HG03108 (cell line): ENCODE measurements at regions not wholly inside any gene's neighbourhood (a gene's known extent, or its start where the extent isn't known, plus 50 kb on each side); places are given as distances from the start of the nearest gene placed in this dataset.
"Not testable (repeated sequence)": the region's sequence is repeated elsewhere in the genome, so short reads cannot be mapped to it uniquely, and the experiment has no call there.

Experiments used
- ATAC-seq: cut with Tn5 transposase; IDR thresholded peaks from one replicate; pipeline ENCODE4 v1.9.1; 2021; ENCODE audit warnings: moderate library complexity; ENCODE audit not compliant: unreplicated experiment

- no peak for ATAC-seq
Observed at GRCh38 chr3:82129221-82129801, 367.9 kb upstream of the GBE1 start.

- ATAC-seq: no peak
Observed at GRCh38 chr3:82128271-82128670, 366.8 kb upstream of the GBE1 start.

GRCh38 chr3:82122554-82123345 is 361.3 kb upstream of the GBE1 start:
- no peak for ATAC-seq

- no peak for ATAC-seq
Observed at GRCh38 chr3:82114589-82114988, 353.1 kb upstream of the GBE1 start.

- not testable (repeated sequence) for ATAC-seq
Observed at GRCh38 chr3:82110721-82111120, 349.3 kb upstream of the GBE1 start.

GRCh38 chr3:82103241-82103640 is 341.8 kb upstream of the GBE1 start:
- no peak for ATAC-seq

- ATAC-seq: no peak
Observed at GRCh38 chr3:82100378-82100777, 338.9 kb upstream of the GBE1 start.

- ATAC-seq: no peak
Observed at GRCh38 chr3:82093641-82094040, 332.2 kb upstream of the GBE1 start.

- ATAC-seq: no peak
Observed at GRCh38 chr3:82088749-82089148, 327.3 kb upstream of the GBE1 start.

GRCh38 chr3:82087958-82088357 is 326.5 kb upstream of the GBE1 start:
- ATAC-seq: no peak

GRCh38 chr3:82085851-82086475 is 324.5 kb upstream of the GBE1 start:
- no peak for ATAC-seq

- no peak for ATAC-seq
Observed at GRCh38 chr3:82085356-82085755, 323.9 kb upstream of the GBE1 start.

GRCh38 chr3:82084824-82085223 is 323.4 kb upstream of the GBE1 start:
- ATAC-seq: no peak

- ATAC-seq: no peak
Observed at GRCh38 chr3:82082796-82083195, 321.4 kb upstream of the GBE1 start.

GRCh38 chr3:82081351-82081750 is 319.9 kb upstream of the GBE1 start:
- ATAC-seq: no peak

GRCh38 chr3:82080792-82081191 is 319.3 kb upstream of the GBE1 start:
- ATAC-seq: no peak

GRCh38 chr3:82080261-82080660 is 318.8 kb upstream of the GBE1 start:
- ATAC-seq: no peak

- ATAC-seq: no peak
Observed at GRCh38 chr3:82079335-82079890, 318.0 kb upstream of the GBE1 start.

- ATAC-seq: no peak
Observed at GRCh38 chr3:82078246-82078645, 316.8 kb upstream of the GBE1 start.

- no peak for ATAC-seq
Observed at GRCh38 chr3:82067420-82067819, 306.0 kb upstream of the GBE1 start.

- no peak for ATAC-seq
Observed at GRCh38 chr3:82058809-82059208, 297.4 kb upstream of the GBE1 start.

- no peak for ATAC-seq
Observed at GRCh38 chr3:82055792-82056191, 294.3 kb upstream of the GBE1 start.
